Activated CD4-positive, alpha-beta memory T cell treated with anti-CD3 and anti-CD28 coated beads for 36 hours (primary cell): ENCODE measurements at regions not wholly inside any gene's neighbourhood (a gene's known extent, or its start where the extent isn't known, plus 50 kb on each side); places are given as distances from the start of the nearest gene placed in this dataset.
"Not testable (repeated sequence)": the region's sequence is repeated elsewhere in the genome, so short reads cannot be mapped to it uniquely, and the experiment has no call there.

ENCODE experiments used
- CTCF ChIA-PET: fragments of 350-600 bp; sonication (Branson Sonifier 250); formaldehyde crosslinking; loops from one replicate; lab custom pipeline; 2021; ENCODE audit warnings: antibody characterized with exemption, inconsistent platforms; lab: Charles Lee
- POLR2A ChIA-PET: fragments of 350-600 bp; sonication (Branson Sonifier 250); formaldehyde crosslinking; loops from one replicate; lab custom pipeline; 2021; ENCODE audit warnings: antibody characterized with exemption; lab: Charles Lee
- DNase-seq: peaks from one replicate; pipeline ENCODE4 v3.0.0-alpha.2; 2020
- H3K27ac Mint-ChIP-seq: one replicate; pipeline ENCODE4 v1.8.0; 2021; ENCODE audit warnings: mixed read lengths
- H3K27me3 Mint-ChIP-seq: one replicate; pipeline ENCODE4 v1.8.0; 2021; ENCODE audit warnings: mixed read lengths
- H3K36me3 Mint-ChIP-seq: one replicate; pipeline ENCODE4 v1.8.0; 2021; ENCODE audit warnings: mixed read lengths
- H3K4me1 Mint-ChIP-seq: one replicate; pipeline ENCODE4 v1.8.0; 2021; ENCODE audit warnings: low read depth, mixed read lengths
- H3K4me3 Mint-ChIP-seq: one replicate; pipeline ENCODE4 v1.8.0; 2021; ENCODE audit warnings: mild to moderate bottlenecking, mixed read lengths
- H3K9me3 Mint-ChIP-seq: one replicate; pipeline ENCODE4 v1.8.0; 2021; ENCODE audit warnings: mixed read lengths
- intact Hi-C: fragments of 100-400 bp; cut with micrococcal nuclease; formaldehyde crosslinking; loops from one replicate; pipeline ENCODE4 v1.15.1; 2023

- intact Hi-C loops, POLR2A ChIA-PET, H3K4me3 Mint-ChIP-seq, CTCF ChIA-PET, H3K27ac Mint-ChIP-seq, H3K27me3 Mint-ChIP-seq, H3K4me1 Mint-ChIP-seq, H3K36me3 Mint-ChIP-seq, DNase-seq: not testable (repeated sequence)
- peaks cover 19% of the 10 kb centered on the region for H3K9me3 Mint-ChIP-seq
These were observed 1579.7 kb downstream of the REEP3 start for GRCh38 chr10:65100881-65101280.

DNA sequence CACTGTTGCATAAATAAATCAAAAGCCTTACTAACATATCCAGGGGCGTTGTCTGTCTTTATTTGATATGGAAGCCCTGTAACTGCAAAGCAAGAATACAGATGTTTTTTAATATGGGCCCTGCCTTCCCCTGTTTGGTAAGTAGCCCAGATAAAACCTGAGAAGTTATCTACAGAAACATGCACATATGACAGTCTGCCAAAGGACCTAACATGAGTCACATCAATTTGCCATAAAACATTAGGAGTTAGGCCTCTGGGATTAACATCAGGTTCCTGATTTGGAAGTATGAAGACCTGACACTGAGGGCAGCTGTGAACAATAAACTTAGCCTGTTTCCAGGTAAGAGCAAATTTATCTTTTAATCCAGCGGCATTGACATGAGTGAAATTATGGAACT is 1588.8 kb downstream of the REEP3 start:
- no peak for DNase-seq
- Mint-ChIP-seq H3K4me1 (no peaks in the 10 kb centered on the region), H3K36me3 (no peaks in the 10 kb centered on the region), H3K4me3 (no peak overlapping the region), H3K9me3 (peaks cover 33% of the 10 kb centered on the region), H3K27me3 (no peaks in the 10 kb centered on the region), H3K27ac (no peak overlapping the region)
- intact Hi-C loops: no loop called here
- CTCF ChIA-PET: no interaction called here
- POLR2A ChIA-PET: no interaction called here

GRCh38 chr10:65111059-65111458 is 1589.9 kb downstream of the REEP3 start:
- H3K4me1 Mint-ChIP-seq, H3K4me3 Mint-ChIP-seq, H3K27ac Mint-ChIP-seq, CTCF ChIA-PET, intact Hi-C loops, DNase-seq, H3K27me3 Mint-ChIP-seq, POLR2A ChIA-PET, H3K36me3 Mint-ChIP-seq: not testable (repeated sequence)
- peaks cover 27% of the 10 kb centered on the region for H3K9me3 Mint-ChIP-seq

- intact Hi-C loops: no loop called here
- ChIA-PET CTCF (no interaction called here), POLR2A (no interaction called here)
- no peak overlapping the region for H3K27ac Mint-ChIP-seq
- no peaks in the 10 kb centered on the region for H3K4me1 Mint-ChIP-seq
- DNase-seq: no peak
- H3K9me3 Mint-ChIP-seq: peaks cover 20% of the 10 kb centered on the region
- no peaks in the 10 kb centered on the region for H3K27me3 Mint-ChIP-seq
- no peaks in the 10 kb centered on the region for H3K36me3 Mint-ChIP-seq
- H3K4me3 Mint-ChIP-seq: no peak overlapping the region
These were observed 1591.4 kb downstream of the REEP3 start for GRCh38 chr10:65112573-65112972.

GRCh38 chr10:65123120-65123519 is 1601.9 kb downstream of the REEP3 start:
- POLR2A ChIA-PET: no interaction called here
- intact Hi-C loops: no loop called here
- H3K4me3 Mint-ChIP-seq: no peak overlapping the region
- CTCF ChIA-PET: no interaction called here
- H3K36me3 Mint-ChIP-seq: no peaks in the 10 kb centered on the region
- H3K4me1 Mint-ChIP-seq: no peaks in the 10 kb centered on the region
- H3K9me3 Mint-ChIP-seq: peaks cover 20% of the 10 kb centered on the region
- H3K27ac Mint-ChIP-seq: no peak overlapping the region
- DNase-seq: no peak
- no peaks in the 10 kb centered on the region for H3K27me3 Mint-ChIP-seq

DNA sequence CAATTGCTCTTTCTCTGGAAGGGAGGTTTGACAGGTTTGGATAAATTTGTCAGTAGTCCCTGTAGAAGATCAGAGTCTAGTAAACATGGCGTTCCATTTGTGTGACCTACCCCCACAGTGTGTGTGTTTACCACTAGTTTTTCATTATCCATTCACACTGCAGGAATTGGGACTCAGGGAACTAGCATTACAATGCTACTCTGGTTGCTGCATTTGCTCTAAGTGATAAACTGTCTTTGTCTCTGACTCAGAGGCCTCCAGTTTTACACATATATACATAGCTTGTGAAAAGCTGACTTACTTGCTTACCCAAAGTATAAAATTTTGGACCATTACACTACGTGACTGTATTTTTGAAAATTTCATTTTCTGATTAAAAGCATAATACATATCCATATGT is 1604.0 kb downstream of the REEP3 start:
- DNase-seq: no peak
- Mint-ChIP-seq H3K36me3 (no peaks in the 10 kb centered on the region), H3K9me3 (peaks cover 18% of the 10 kb centered on the region), H3K27me3 (no peaks in the 10 kb centered on the region), H3K27ac (no peak overlapping the region), H3K4me1 (no peaks in the 10 kb centered on the region), H3K4me3 (no peak overlapping the region)
- intact Hi-C loops: no loop called here
- CTCF ChIA-PET: no interaction called here
- POLR2A ChIA-PET: no interaction called here

- Mint-ChIP-seq H3K4me1 (no peaks in the 10 kb centered on the region), H3K27ac (no peak overlapping the region), H3K36me3 (no peaks in the 10 kb centered on the region), H3K27me3 (no peaks in the 10 kb centered on the region), H3K4me3 (no peak overlapping the region), H3K9me3 (peaks cover 11% of the 10 kb centered on the region)
- no peak for DNase-seq
- intact Hi-C loops: no loop called here
- CTCF ChIA-PET: no interaction called here
- POLR2A ChIA-PET: no interaction called here
These were observed 1605.1 kb downstream of the REEP3 start for GRCh38 chr10:65126288-65126687.

DNA sequence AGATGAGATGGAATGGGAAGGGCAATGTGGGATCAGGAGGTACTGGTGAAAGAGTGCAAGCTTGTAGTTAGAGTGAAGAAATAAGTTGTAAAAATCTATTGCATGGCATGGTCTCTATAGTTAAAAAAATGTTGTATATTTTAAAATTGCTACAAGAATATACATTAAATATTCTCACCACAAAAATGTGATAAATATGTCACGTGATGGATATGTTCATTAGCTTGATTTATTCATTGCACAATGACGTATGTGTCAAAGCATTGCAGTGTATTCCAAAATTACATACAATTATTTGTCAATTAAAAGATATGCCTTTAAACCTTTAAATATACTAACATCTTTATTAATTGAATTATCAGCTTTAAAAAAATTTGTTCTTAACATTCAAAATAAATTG is 1607.1 kb downstream of the REEP3 start:
- Mint-ChIP-seq H3K4me1 (no peaks in the 10 kb centered on the region), H3K27ac (no peak overlapping the region), H3K36me3 (no peaks in the 10 kb centered on the region), H3K27me3 (no peaks in the 10 kb centered on the region), H3K4me3 (no peak overlapping the region), H3K9me3 (peaks cover 8% of the 10 kb centered on the region)
- CTCF ChIA-PET: no interaction called here
- intact Hi-C loops: no loop called here
- no peak for DNase-seq
- POLR2A ChIA-PET: no interaction called here

GRCh38 chr10:65130162-65130758 is 1609.1 kb downstream of the REEP3 start:
- intact Hi-C loops: no loop called here
- POLR2A ChIA-PET: no interaction called here
- no peaks in the 10 kb centered on the region for H3K4me1 Mint-ChIP-seq
- no peak for DNase-seq
- no peak overlapping the region for H3K4me3 Mint-ChIP-seq
- no peak overlapping the region for H3K27ac Mint-ChIP-seq
- CTCF ChIA-PET: no interaction called here
- H3K27me3 Mint-ChIP-seq: no peaks in the 10 kb centered on the region
- peaks cover 8% of the 10 kb centered on the region for H3K9me3 Mint-ChIP-seq
- no peaks in the 10 kb centered on the region for H3K36me3 Mint-ChIP-seq

GRCh38 chr10:65133652-65134051 is 1612.5 kb downstream of the REEP3 start:
- Mint-ChIP-seq H3K27ac (no peak overlapping the region), H3K4me1 (no peaks in the 10 kb centered on the region), H3K36me3 (no peaks in the 10 kb centered on the region), H3K9me3 (peaks cover 2% of the 10 kb centered on the region), H3K4me3 (no peak overlapping the region), H3K27me3 (no peaks in the 10 kb centered on the region)
- intact Hi-C loops: no loop called here
- ChIA-PET POLR2A (no interaction called here), CTCF (no interaction called here)
- no peak for DNase-seq

DNA sequence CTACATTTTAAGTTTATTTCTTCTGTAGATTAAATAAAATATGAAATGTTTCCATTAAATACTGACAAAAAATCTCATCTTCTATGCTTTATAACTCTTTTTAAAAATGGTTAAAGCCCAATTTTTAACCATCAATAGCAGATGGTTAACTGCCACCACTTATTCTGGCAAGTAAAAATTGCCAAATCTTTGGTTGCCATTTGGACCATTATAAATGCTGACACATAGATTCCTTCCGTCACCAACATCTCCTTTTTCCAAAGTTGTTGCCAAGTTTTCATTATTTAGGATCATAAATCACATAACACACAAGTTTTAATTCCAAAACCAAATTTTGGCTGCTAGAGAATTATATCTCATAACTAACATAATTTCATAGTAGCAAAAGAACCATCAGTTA is 1614.3 kb downstream of the REEP3 start:
- Mint-ChIP-seq H3K27ac (no peak overlapping the region), H3K4me3 (no peak overlapping the region), H3K36me3 (no peaks in the 10 kb centered on the region), H3K4me1 (no peaks in the 10 kb centered on the region), H3K9me3 (peaks cover 2% of the 10 kb centered on the region), H3K27me3 (no peaks in the 10 kb centered on the region)
- intact Hi-C loops: no loop called here
- CTCF ChIA-PET: no interaction called here
- DNase-seq: no peak
- POLR2A ChIA-PET: no interaction called here

DNA sequence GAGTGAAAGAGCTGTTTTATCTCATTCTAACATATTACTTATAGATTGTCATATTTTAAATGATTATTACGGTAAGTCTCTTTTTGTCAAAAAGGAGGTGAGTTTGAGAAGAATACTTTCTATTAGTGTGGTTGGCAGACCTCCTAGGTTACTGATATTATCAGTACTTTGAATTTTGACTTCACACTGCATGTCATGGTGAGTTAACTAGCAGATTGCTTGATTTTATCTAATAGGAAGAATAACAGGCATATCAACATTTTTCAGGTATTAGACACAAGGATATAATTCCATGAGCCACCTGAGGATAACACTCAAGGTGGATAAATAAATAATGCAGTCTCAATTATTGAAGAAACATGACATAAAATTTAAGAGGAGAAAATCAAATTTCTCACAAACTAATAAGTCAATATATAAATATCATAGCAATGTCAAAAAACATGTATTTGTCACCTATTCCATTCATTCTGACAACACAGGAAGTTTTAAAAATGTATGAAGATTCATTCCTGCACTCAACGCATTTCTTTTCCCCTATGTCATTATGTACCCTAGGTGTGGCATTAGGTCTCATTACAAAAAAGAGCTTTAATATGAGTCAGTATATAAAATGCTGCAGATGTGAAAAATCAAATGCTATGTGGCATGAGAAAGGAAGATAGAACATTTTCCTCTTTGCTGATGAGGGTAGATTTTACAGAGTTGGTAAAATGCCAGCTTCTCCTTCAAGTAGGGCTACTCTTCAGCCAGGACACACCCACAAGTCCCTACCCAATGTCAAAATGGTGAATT is 1621.6 kb downstream of the REEP3 start:
- DNase-seq: no peak
- Mint-ChIP-seq H3K4me3 (no peak overlapping the region), H3K9me3 (peaks cover 5% of the 10 kb centered on the region), H3K4me1 (no peaks in the 10 kb centered on the region), H3K27ac (no peak overlapping the region), H3K27me3 (no peaks in the 10 kb centered on the region), H3K36me3 (no peaks in the 10 kb centered on the region)
- CTCF ChIA-PET: no interaction called here
- POLR2A ChIA-PET: no interaction called here
- intact Hi-C loops: no loop called here

GRCh38 chr10:65143723-65144122 is 1622.5 kb downstream of the REEP3 start:
- Mint-ChIP-seq H3K9me3 (peaks cover 5% of the 10 kb centered on the region), H3K27me3 (no peaks in the 10 kb centered on the region), H3K27ac (no peak overlapping the region), H3K4me3 (no peak overlapping the region), H3K4me1 (no peaks in the 10 kb centered on the region), H3K36me3 (no peaks in the 10 kb centered on the region)
- CTCF ChIA-PET: no interaction called here
- intact Hi-C loops: no loop called here
- POLR2A ChIA-PET: no interaction called here
- no peak for DNase-seq
